HG02938 (cell line): ENCODE measurements at regions not wholly inside any gene's neighbourhood (a gene's known extent, or its start where the extent isn't known, plus 50 kb on each side); places are given as distances from the start of the nearest gene placed in this dataset.

Source experiments
- ATAC-seq: cut with Tn5 transposase; IDR thresholded peaks from one replicate; pipeline ENCODE4 v1.9.1; 2021; ENCODE audit warnings: mild to moderate bottlenecking, moderate library complexity; ENCODE audit not compliant: unreplicated experiment

DNA sequence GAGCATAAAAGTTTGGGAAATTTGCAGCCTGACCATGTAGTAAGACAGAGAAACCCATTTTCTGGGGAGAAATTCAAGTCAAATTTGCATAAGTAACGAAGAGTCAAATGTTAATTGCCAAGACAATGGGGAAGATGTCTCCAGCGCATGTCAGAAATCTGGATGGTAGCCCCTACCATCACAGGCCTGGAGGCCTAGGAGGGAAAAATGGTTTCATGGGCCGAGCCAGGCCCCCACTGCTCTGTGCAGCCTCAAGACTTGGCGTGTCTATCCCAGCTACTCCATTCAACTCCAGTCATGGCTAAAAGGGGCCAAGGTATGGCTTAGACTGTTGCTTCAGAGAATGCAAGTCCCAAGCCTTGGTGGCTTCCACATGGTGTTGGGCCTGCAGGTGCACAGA lies 269.8 kb downstream of the RFC3 start:
- no peak for ATAC-seq

DNA sequence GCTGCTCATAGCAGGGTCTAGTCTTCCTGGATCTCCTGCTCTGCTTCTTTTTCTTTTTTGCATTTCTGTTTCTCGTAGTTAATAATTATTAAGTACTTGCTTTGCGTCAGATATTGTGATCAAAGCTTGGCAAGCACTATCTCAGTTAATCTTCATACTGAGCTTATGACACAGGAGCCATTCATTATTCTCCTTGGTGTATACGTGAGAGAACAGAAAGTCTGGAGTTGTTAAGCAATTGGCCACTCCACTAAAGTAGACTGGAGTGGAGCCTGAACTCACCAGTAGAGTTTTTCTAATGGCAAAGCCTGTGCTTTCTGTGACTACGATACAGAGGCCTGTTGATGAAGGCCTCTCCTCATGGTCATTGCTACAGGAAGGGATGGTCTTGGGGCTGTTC lies 285.9 kb downstream of the RFC3 start:
- no peak for ATAC-seq

DNA sequence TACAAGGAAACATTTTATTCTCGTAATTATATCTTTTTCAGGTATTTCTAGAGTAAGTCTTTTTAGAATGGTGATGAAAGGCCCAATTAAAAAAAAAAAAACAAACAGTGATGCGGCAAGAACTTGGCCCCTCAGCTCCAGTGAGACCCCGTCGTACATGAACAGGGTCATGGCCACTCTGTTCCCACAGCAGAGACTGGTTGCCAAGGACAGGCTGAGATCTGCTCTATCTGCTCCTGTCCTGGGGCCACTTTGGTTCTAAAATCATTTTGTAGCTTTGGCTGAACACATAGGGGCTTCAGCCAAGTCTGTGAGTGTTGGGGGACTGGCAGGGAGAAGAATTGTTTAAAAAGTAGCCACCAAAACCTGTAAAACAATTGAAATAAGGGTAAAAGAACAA lies 286.9 kb downstream of the RFC3 start:
- ATAC-seq: no peak

DNA sequence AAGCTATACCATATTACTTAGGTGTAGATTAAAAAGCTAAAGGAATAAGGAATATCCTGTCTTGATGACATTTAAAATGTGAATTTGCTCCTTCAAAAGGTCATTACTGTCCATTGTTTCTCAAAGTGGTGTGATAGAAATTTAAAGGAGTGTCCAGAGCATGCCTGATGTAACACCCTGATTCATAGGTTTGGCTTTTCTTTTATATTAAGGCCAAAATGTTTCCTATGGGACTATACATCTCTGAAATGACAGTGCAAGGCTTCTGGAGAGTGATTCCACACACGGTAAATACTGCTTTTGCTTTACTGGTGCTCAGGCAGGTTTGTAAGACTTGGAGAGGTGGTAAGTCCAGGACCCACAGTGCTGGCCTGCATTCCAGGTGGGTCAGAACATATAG lies 289.9 kb downstream of the RFC3 start:
- no peak for ATAC-seq

DNA sequence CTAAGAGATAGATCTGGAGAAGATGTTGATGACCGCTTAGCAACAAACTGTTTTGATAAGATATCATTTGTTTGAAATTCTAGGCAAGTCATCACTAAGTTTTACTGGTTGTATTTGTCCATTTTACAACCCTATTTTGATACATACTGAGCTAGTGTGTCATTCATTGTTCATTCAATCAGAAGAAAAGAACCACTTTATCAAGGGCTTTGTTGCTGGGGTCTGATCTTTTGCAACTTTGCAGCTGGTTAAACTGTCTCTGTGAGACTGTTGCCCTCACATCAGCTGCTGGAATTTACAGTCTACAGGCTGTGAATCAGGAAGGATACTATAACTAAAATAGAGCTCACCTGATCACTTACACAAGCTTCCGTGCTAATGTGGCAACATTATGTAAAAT lies 290.5 kb downstream of the RFC3 start:
- ATAC-seq: no peak

DNA sequence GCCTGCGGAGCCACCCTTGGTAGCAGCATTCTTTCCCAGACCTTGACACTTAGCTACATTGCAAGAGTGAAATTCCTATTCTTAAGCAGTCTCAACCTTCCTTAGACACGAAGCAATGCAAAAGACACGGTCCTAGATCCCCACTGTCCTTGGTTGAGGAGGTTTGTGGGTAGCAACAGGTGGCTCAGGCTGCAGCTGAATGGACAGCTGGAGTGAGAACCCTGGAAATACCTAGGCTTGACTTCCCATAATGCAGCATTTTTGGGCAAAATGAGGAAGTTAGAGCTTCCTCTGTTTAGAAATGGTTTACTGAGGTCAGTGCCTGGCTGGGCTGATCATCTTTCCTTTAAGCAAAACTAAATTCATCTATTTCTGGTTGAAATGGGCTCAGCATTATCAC lies 296.6 kb downstream of the RFC3 start:
- no peak for ATAC-seq

DNA sequence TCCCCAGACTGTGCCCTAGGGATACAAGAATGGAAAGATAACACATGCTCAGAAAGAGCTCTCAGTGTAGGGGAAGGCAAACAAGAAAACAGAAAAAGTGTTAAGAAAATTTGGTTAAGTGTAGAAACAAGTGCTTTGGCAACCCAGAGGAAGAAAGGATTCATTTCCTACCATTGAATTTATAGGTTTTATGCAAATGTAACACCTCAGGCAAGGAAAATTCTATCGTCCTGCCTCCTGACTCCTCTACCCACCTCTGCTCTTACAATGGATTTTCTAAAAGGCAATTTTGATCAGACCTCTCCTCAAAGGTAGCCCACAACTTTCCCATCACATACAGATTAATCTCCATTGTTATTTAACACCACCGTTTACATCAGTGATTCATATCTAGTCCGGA lies 298.7 kb downstream of the RFC3 start:
- no peak for ATAC-seq

DNA sequence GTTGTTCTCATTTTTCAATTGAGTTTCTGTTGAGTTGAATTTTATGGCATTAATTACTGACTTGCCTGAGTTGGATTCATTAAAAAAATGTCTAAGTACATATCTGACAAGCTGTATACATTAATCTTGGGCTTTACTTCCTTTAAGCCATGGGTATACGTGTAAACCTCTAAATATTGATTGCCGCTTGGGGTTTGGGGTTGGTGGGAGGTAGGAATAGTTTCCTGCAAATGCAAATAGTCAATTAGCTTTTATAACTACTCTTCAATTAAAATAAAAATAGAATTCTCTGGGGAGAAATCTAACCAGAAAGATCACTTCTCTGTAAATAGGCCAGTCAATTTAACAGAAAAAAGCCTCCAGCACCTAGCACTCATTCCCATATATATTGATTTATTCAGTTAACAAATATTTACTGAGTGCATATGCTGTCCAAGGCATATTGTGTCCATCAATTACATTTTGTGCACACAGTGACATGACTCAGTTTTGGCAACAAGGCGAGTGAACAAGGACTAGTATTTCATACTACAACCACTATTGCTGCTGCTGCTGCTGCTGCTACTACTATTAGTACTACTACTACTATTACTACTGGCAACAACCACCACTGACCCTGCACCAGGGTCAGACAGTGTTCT lies 306.8 kb downstream of the RFC3 start:
- ATAC-seq: no peak

DNA sequence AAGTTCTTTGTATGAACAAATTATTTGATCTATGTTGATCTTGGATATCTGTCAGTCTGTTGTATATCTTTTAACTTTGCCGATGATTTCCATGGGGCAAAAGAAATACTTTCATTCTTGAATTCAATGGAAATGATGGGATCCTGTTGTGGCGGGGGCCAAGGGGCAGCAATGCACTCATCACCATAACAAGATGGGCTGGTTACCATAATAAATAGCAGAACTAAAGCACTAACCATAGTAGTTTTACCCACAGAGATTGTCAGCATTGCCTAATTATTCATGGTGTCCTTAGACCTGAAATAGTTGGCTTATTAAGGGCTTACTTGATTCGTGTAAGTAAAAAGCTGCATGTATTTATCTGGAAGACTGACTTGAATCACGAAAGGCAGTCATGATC lies 309.6 kb downstream of the RFC3 start:
- no peak for ATAC-seq

DNA sequence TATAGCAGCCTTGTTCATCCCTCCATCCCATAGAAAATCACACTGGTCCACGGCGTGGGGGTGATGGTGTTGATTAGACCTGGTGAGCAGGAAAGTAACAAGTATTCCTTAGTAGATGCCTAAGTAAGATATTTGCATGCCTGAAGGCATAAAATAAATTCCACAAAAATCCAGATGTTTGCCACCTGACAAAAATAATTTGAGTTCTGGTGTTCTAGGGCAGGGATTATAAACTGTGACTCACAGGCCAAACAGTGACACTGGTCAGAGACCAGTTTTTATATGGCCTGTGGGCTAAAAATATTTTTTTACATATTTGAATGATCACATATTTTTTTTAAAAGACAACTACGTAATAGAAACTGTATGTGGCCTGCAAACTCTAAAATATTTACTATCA lies 310.7 kb downstream of the RFC3 start:
- ATAC-seq: no peak

DNA sequence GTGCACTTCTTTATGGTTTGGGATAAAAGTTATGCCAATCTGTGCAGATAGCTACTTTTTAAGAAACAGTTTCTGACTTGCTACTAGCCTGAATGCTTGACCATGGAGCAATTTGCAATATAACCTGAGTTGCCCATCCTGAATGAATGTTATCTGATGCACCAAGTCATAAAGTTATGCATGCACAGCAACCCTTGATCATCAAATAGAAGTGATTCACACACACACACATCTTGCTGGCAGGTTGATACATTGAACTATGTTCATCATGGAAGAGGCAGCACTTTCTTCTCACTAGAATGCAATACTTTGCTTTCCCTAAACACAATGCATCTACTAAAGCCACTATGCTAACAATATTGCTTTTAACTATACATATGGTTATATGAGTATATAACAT lies 311.5 kb downstream of the RFC3 start:
- ATAC-seq: no peak

DNA sequence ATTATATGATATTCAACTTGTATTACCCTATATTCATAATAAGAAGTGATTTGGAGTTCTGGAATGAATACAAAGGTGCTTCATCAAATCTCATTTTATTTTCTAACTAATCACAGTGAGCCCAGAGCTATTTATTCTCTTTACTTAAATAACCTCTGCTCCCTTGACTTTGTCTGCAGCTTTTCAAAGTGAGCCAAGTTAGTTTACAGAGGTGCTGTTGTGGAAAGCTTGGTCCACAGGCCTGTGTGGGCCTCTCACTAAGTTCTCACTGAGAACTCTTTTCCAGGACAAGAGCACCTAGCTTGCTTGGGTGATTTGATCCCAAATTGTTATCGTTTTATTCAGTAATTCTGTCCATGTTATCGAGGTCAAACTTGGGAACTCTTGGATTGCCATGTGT lies 319.3 kb downstream of the RFC3 start:
- ATAC-seq: no peak

DNA sequence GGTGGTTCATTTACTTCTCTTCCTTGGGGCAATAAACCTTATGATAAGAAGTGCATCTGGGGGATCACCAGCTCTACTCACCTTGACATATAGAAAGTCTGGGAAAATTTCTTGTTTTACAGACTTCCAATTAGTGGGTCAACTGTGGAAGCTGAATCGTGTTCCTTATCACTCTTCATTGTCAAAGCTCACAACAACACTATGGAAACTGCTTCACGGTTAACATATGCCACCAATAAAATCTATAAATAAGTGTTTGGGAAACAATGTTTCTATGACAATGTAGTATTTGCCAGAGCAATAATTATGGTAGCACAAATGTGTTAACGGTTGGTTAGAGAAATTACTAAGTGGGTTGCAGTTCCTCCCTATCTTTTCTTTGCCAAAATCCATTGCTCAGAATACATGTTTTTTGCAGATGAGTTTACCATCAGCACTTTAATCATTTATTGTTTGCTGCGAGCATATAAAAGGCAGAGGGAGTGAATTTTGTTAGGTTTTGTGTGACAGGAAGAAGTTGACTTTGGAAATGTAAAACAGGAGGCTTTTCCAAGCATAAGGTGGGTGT lies 321.8 kb downstream of the RFC3 start:
- no peak for ATAC-seq

DNA sequence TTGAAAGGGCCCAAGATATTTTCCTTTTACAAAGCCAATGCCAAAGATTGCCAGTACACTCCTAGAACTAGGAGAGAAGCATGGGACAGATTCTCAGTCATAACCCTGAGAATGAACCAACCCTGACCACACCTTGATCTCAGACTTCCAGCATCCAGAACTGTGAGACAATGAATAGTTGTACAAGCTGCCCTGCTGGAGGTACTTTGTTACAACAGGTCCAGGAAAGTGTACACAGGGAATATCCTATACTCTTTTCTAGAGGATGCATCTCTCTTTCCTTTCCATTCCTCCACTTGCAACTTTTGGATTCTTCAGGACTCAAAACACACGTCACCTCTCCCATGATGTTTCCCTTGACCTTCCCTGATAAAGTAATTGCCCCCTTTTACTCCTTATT lies 325.7 kb downstream of the RFC3 start:
- ATAC-seq: no peak

DNA sequence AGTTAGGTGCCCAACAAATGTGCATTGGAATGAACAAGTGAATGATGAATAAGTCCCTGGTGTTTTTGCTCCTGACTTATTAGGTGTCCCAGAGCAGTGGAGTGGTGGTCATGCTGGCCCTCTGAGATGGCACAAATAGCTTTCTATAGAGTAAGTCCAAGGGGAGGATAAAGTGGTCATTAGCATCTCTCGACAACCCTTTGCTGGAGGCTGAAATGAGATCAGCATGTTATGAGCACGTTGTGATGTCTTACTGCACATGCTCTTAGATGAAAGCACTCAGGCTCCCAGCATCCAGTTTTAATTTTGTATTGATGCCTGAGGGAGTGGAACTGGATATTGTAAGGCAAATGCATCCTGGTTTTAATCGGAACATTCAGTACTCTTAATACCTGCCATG lies 326.2 kb downstream of the RFC3 start:
- ATAC-seq: no peak

DNA sequence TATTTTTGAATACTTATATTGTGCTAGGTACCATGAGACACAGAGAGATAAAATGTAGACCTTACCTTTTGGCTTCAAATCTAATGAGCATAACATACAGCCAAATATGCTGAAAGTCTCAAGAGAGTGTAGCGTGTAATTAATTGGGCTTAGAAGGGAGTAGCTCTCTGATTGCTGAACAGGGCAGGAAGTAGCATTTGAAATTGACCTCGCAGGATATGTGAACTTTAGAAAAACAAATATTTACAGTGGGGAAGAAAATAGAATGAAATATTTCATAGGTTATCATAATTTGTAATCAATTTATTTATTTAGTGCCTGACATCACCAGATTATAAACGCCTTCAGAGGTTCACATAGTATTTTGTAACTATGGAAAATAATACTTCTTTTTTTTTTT lies 327.1 kb downstream of the RFC3 start:
- ATAC-seq: no peak

DNA sequence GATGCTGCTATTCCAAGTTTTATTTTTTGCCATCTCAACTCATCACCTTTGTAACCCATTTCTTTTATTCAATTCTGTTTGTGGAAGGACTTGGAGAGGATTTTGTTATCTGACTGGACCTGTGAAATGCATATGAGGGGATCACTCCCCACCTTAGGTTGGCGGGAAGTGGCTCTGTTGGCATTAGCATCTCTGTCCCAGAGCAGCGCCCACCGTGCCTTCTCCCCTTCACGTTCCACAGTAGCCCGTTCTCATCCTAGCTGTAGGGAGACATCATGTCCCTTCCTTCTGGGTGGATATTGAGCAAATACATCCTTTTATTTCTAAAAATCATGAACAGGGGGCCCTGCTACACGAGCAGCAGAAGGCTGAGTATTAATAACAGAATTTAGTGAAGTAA lies 330.4 kb downstream of the RFC3 start:
- ATAC-seq: no peak

DNA sequence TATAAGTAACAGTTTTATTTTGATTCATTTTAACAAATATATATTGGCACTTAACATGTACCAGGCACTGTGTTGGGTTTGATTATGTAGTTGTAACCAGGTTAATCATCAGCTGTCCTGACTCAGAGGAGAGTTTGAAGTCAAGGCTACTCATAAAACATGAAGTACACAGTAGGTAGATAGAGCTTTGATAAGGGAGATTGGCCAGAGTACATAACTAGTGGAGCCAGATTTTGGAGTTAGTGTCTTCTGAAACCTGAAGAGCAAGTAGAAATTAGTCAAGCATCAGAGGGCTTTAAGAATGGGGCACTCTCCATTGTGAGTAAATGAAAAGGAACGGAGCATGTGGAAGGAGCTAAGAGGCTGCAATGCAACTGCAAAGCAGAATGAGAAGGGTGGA lies 333.9 kb downstream of the RFC3 start:
- ATAC-seq: no peak

DNA sequence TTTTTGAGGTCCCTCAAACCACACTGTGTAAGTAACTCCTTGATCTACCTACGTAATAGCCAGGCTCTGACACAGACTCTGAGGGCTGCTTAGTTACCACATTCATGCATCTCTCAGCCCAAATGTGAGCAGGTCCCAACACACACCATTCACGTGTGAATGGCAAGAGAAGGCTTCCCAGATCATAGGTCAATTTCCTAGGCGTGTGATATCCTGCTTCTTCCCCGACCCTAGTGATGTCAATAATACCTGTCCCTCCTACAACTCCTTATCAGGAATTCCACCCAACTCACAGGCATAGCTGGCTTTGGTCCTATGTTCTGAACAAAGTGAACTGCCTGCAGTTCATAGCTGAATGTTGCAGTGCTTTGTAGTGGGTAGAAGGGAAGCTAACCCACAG lies 334.5 kb downstream of the RFC3 start:
- ATAC-seq: no peak

DNA sequence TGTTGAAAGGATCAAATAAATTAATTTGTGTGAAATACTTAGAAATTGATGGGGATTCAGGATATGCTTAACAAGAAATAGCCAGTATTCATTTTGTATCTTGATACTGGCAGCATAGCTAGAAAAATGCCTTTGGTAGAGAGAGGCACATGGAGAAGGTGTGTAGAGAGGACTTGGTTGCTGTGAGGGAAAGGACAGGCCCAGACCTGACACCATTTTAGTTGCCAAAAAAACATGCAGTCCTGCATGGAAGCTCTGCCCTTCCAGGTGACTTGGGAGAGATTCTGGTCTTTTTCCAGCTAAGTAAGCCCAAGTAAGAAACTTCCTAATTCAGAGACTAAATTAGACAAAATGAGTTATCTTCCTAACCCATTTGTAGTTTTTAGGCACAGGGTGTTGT lies 335.0 kb downstream of the RFC3 start:
- ATAC-seq: no peak

DNA sequence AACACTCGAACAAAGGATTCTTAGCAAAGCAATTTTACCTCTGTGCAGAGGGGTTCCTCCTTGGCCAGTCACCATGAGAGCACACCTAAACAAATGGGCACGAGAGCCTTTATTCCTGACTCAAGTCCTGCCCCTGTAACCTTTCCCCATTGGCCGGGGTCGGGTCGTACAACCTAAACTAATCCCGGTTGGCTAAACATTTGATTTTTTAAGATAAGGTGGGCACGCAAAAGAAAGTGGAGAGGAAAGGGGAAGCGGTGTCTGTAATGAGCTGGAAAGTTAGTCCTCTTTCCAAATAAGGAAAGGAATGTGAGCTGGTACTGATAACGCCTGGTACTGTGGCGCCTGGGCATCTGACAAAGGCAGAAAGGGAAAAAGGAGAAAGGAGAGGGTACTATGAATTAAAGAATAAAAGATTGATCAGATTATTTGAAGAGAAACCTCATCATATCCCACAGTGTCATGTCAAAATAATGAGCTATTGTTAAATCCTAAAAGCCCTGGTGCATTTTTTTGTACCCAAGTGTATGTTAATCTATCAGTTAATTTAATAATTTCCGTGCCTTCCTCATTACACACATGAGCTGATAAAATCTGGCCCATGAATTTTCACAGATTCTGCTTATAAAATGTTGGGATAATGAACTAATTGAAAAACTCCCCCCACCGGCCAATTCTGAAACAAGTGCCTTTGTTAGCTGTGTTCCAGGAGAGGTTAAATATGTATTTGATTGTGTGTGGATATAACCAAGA lies 335.7 kb downstream of the RFC3 start:
- no peak for ATAC-seq

DNA sequence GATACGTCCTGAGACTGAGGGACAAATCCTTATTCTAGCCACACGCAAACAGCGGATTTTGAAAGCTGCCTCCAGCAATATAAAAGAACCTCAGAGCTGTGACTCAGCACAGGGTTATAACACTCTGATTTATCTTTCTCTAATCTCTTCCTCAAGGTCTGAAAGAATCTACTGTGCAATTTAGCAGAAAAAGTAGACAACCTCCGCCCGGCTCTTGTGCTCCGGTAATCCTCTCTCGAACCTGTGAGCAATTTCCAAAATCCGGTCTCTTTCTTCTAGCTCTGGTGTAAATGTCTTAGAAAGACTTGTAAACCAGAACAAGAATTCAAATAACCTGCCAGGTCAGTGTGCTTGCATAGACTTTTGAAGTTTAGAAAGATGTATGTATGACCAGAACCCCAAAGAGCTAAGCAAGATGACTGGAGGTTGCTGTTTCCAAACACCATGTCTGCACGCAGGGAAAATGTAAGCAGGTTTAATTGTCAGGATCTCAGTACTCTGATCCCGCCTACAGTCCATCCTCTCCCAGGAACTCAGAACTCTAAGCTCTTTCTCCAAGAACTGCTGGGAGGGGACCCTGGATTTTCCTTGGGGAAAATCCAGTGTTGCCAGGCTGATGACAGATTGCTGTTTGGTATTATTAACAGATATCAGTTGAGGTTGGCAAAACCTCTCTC lies 338.1 kb downstream of the RFC3 start:
- no peak for ATAC-seq
